Suprapubic skin (tissue), 4 donors: ENCODE measurements at regions not wholly inside any gene's neighbourhood (a gene's known extent, or its start where the extent isn't known, plus 50 kb on each side); places are given as distances from the start of the nearest gene placed in this dataset.

Experiments
- DNase-seq, 2 donors: peaks; one replicate each; pipeline ENCODE4 v3.0.0-alpha.2; 2019; ENCODE audit warnings: low spot score in 2 of 2
- H3K27ac ChIP-seq: fragments of 200-600 bp; sonication (generic); one replicate; pipeline ENCODE4 v1.5.1; 2019
- H3K27me3 ChIP-seq: fragments of 200-600 bp; sonication (generic); one replicate; pipeline ENCODE4 v1.5.1; 2019
- H3K36me3 ChIP-seq: fragments of 200-600 bp; sonication (generic); one replicate; pipeline ENCODE4 v1.5.1; 2019
- H3K4me1 ChIP-seq: fragments of 200-600 bp; sonication (generic); one replicate; pipeline ENCODE4 v1.5.1; 2019
- H3K4me3 ChIP-seq: fragments of 200-600 bp; sonication (generic); one replicate; pipeline ENCODE4 v1.5.1; 2019; ENCODE audit warnings: mild to moderate bottlenecking
- H3K9me3 ChIP-seq: fragments of 200-600 bp; sonication (generic); one replicate; pipeline ENCODE4 v1.5.1; 2019
- CTCF ChIP-seq, 2 donors: fragments of 200-600 bp in 1 of 2; fragments of 450-650 bp in 1 of 2; sonication (generic) in 1 of 2; IDR thresholded peaks; one replicate each; pipeline ENCODE4 v1.5.1; 2016 to 2019; ENCODE audit warnings: antibody characterized with exemption in 2 of 2, mild to moderate bottlenecking in 1 of 2, moderate library complexity in 1 of 2
- EP300 ChIP-seq: sonication (generic); formaldehyde crosslinking; IDR thresholded peaks from one replicate; pipeline ENCODE4 v1.6.1; 2017; ENCODE audit warnings: antibody characterized with exemption
- POLR2A ChIP-seq, 2 donors: fragments of 450-650 bp; IDR thresholded peaks; one replicate each; pipeline ENCODE4 v1.6.1; 2017; ENCODE audit warnings: antibody characterized with exemption in 2 of 2, mild to moderate bottlenecking in 2 of 2, moderate library complexity in 2 of 2
- POLR2AphosphoS5 ChIP-seq, 3 donors: sonication (generic); formaldehyde crosslinking; IDR thresholded peaks; one replicate each; pipeline ENCODE4 v1.6.1; 2017; ENCODE audit warnings: antibody characterized with exemption in 3 of 3
- WGBS: methylation state at CpG from one replicate; pipeline ENCODE4 v1.1.5; 2018; 5-methylcytosine and 5-hydroxymethylcytosine counted together

- H3K27me3 ChIP-seq, result no peaks in the 10 kb centered on the region
- 53% methylated on average over 2 of the region's 2 CpGs for WGBS
These were observed 546.7 kb upstream of the ADAMTS9 start for GRCh38 chr3:65234499-65234898.

GRCh38 chr3:65233561-65233960 is 545.8 kb upstream of the ADAMTS9 start:
- Histone ChIP-seq H3K27ac (no peak overlapping the region), H3K27me3 (no peaks in the 10 kb centered on the region), H3K4me1 (no peaks in the 10 kb centered on the region), H3K36me3 (no peaks in the 10 kb centered on the region), H3K9me3 (no peaks in the 10 kb centered on the region), H3K4me3 (no peak overlapping the region)
- no peak for DNase-seq
- 88% methylated on average over 5 of the region's 5 CpGs for WGBS
- TF ChIP-seq CTCF (IDR thresholded peaks at IDR 0.05) (no peak), POLR2A (IDR thresholded peaks at IDR 0.05) (no peak), POLR2AphosphoS5 (IDR thresholded peaks at IDR 0.05) (no peak), EP300 (no peak)

More at GRCh38 chr3:65234499-65234898, 546.7 kb upstream of the ADAMTS9 start:
- no peak for TF ChIP-seq POLR2A (IDR thresholded peaks at IDR 0.05)
- TF ChIP-seq EP300, result no peak
- no peak for TF ChIP-seq POLR2AphosphoS5 (IDR thresholded peaks at IDR 0.05)
- no peak for TF ChIP-seq CTCF (IDR thresholded peaks at IDR 0.05)
- Histone ChIP-seq H3K36me3 (no peaks in the 10 kb centered on the region), H3K9me3 (no peaks in the 10 kb centered on the region), H3K27ac (no peak overlapping the region), H3K4me3 (no peak overlapping the region), H3K4me1 (no peaks in the 10 kb centered on the region)
- no peak for DNase-seq

GRCh38 chr3:65231544-65231943 is 543.7 kb upstream of the ADAMTS9 start:
- no peak for DNase-seq
- H3K27me3 ChIP-seq, result no peaks in the 10 kb centered on the region
- H3K36me3 ChIP-seq, result no peaks in the 10 kb centered on the region
- TF ChIP-seq POLR2A (IDR thresholded peaks at IDR 0.05) (no peak), CTCF (IDR thresholded peaks at IDR 0.05) (no peak), POLR2AphosphoS5 (IDR thresholded peaks at IDR 0.05) (no peak), EP300 (no peak)
- H3K4me1 ChIP-seq, result no peaks in the 10 kb centered on the region
- no peak overlapping the region for H3K27ac ChIP-seq
- no peaks in the 10 kb centered on the region for H3K9me3 ChIP-seq
- no peak overlapping the region for H3K4me3 ChIP-seq
- WGBS, result 82% methylated on average over 4 of the region's 4 CpGs

- TF ChIP-seq CTCF (IDR thresholded peaks at IDR 0.05), result no peak
- no peak for TF ChIP-seq POLR2AphosphoS5 (IDR thresholded peaks at IDR 0.05)
- TF ChIP-seq EP300, result no peak
- TF ChIP-seq POLR2A (IDR thresholded peaks at IDR 0.05), result no peak
- Histone ChIP-seq H3K4me3 (no peak overlapping the region), H3K27me3 (no peaks in the 10 kb centered on the region), H3K36me3 (no peaks in the 10 kb centered on the region), H3K9me3 (no peaks in the 10 kb centered on the region), H3K27ac (no peak overlapping the region), H3K4me1 (no peaks in the 10 kb centered on the region)
- WGBS, result 69% methylated on average over 14 of the region's 14 CpGs
- DNase-seq, result no peak
These were observed 542.7 kb upstream of the ADAMTS9 start for GRCh38 chr3:65230261-65231139.

- 80% methylated on average over 1 of the region's 1 CpG for WGBS
- TF ChIP-seq EP300 (no peak), POLR2AphosphoS5 (IDR thresholded peaks at IDR 0.05) (no peak), CTCF (IDR thresholded peaks at IDR 0.05) (no peak), POLR2A (IDR thresholded peaks at IDR 0.05) (no peak)
- Histone ChIP-seq H3K4me1 (no peaks in the 10 kb centered on the region), H3K36me3 (no peaks in the 10 kb centered on the region), H3K27me3 (no peaks in the 10 kb centered on the region), H3K4me3 (no peak overlapping the region), H3K27ac (no peak overlapping the region), H3K9me3 (no peaks in the 10 kb centered on the region)
- no peak for DNase-seq
These were observed 538.5 kb upstream of the ADAMTS9 start for GRCh38 chr3:65226287-65226686.
